LNCAP (cell line): ENCODE measurements at regions not wholly inside any gene's neighbourhood (a gene's known extent, or its start where the extent isn't known, plus 50 kb on each side); places are given as distances from the start of the nearest gene placed in this dataset.

ENCODE experiments used
- CTCF ChIP-seq: fragments of 450-650 bp; IDR thresholded peaks from 2 replicates; pipeline ENCODE4 v1.5.1; 2017; ENCODE audit warnings: mild to moderate bottlenecking

DNA sequence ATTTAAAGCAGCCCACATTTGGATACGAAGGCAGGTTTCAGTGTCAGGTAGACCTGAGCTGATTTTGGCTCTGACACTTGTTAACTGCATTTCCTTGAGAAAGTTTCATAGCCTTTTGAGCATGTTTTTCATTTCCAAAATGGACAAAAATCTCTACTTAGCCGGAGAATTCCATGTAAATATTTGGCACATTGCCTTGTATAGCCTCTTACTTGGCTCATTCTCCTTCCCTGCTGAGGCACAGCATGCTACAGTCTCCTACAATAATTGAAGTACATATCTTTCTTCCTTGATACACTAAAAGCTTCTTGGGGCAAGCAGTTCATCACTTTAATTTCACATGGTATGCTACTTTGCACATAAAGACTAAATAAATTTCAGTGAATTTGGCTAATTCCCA lies 772.2 kb upstream of the CHAC2 start:
- no peak for TF ChIP-seq CTCF

DNA sequence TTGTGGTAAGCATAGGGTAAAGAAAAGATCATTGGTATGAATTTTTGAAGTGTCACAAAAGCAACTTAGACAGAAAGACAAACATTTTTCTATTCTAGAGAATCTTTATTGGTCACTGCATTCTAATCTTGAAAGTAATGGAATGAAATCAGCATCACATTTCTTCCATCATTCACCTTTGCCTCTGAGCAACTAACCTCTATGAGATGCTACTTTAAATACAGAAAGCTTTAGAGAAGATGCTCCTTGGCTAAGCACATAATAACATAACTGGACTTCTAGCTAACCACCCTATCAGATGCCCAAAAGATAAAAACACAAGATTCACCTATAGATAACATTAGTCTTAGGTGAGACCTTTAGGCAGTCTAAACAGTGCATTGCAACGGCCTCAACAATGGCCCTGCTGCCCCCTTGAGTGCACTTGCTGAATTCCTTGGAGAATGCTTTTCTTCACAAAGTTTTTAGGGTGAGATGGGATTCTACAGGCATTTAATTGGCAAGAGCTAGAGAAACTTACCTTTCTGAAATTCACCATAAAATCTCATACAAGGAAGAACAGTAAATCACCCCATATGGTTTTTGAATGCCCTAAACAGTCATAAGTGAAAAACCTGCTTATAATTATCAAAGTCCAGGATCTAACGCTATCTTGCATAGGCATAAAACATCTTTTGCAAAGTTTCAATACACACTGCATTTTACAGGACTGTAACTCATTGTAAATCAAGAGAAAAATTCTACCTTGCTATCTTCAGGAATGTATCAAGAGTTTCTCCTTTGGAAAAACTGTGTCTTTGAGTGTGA lies 791.3 kb upstream of the CHAC2 start:
- TF ChIP-seq CTCF = peak; percentile 55

GRCh38 chr2:52974127-52974526 lies 793.5 kb upstream of the CHAC2 start:
- no peak for TF ChIP-seq CTCF

DNA sequence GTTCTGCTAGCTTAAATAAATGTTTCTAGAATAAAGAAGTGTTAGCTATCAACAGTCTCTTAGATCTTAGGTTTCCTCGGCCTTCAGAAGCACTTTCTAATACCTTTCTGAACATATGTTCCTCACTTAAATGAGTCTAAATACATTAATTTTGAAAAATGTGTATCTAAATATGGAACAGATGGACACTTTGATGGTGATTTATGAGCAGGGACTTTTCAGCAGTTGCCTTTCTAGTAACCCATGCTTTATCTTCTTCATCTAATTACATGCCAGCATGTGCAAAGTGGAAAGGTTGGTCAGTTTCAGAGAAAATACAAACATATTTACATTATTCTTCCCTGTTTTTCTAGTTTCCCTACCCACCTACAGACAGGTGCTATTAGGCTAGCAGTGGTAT lies 797.0 kb upstream of the CHAC2 start:
- no peak for TF ChIP-seq CTCF

DNA sequence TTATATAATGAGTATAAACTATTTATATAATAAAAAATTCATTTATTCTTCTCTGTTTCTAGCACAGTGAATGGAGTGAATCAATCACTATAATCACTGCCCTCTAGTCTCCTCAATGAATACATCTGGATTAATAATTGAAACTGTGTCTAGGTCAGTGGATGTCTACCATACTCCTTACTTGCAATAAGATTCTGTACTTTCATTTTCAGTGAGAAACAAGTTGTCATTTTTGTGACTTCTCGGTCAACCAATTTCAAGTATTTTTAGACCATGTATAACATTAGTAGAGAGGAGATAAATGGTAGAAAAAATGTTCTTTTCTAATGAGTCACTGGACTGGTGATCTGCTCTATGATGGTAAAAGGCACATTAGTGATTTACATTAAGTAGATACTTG lies 799.6 kb upstream of the CHAC2 start:
- TF ChIP-seq CTCF = no peak

- TF ChIP-seq CTCF = no peak
These were observed 802.6 kb upstream of the CHAC2 start for GRCh38 chr2:52964916-52965530.

DNA sequence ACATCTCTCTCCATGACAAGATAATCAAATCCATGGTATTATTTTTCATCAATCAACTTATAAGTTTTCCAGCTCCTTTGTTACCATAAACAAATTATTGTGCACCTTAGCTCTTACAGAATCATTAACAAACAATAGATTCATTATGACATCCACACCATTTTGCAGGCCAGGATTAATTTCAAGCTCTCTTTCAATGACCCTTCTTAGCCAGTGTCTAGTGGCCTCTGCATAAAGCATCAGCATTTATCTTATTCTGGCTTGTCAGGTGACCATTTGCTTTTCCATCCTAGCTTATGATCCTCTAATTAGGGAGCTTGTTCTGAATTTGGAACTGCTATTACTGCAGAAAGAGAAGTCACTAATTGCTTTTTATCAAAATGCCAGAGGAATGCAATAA lies 806.2 kb upstream of the CHAC2 start:
- TF ChIP-seq CTCF = no peak
